ENCODE measurements at regions not wholly inside any gene's neighbourhood (a gene's known extent, or its start where the extent isn't known, plus 50 kb on each side); places are given as distances from the start of the nearest gene placed in this dataset.

GRCh38 chr4:83865417-83866150 lies 329.7 kb downstream of the GPAT3 start:
- in situ Hi-C loops (cut with MboI; ENCODE audit: low sequenced_read_pairs): no loop called here
- Histone ChIP-seq H3K36me3 (ENCODE audit: control insufficient read depth, insufficient read depth, low read length) (no peaks in the 10 kb centered on the region), H3K4ac (ENCODE audit: low read depth, low read length) (0 out of 2 replicates have a peak overlapping the region, but pooled peaks have one; percentile 25), H2BK20ac (ENCODE audit: low read depth, low read length) (no peak overlapping the region), H3K4me3 (ENCODE audit: insufficient read depth, low read depth, low read length) (no peak overlapping the region), H2AFZ (replicated peaks; ENCODE audit: low read length, poor library complexity) (peak overlapping the region; percentile 45), H4K20me1 (ENCODE audit: insufficient read depth, low read length) (no peaks in the 10 kb centered on the region), H3K14ac (replicated peaks; ENCODE audit: low read depth, low read length) (no peak overlapping the region), H2AK9ac (replicated peaks; ENCODE audit: low read depth, low read length, poor library complexity) (no peak overlapping the region), H3K79me1 (ENCODE audit: low read depth in 1 of 2, low read length in 2 of 2) (no peaks in the 10 kb centered on the region), H2AK5ac (ENCODE audit: low read depth, low read length) (no peak overlapping the region), H2BK120ac (ENCODE audit: low read depth, low read length) (no peak overlapping the region), H3K9ac (ENCODE audit: low read depth, low read length) (no peak overlapping the region), H3K4me2 (ENCODE audit: low read depth, low read length) (no peak overlapping the region), H2BK15ac (ENCODE audit: low read depth, low read length) (0 out of 3 replicates have a peak overlapping the region, but pooled peaks have one; percentile 44), H3K23ac (ENCODE audit: low read depth, low read length) (no peak overlapping the region), H4K91ac (ENCODE audit: insufficient read depth, low read depth, low read length) (no peak overlapping the region), H3K9me3 (ENCODE audit: control insufficient read depth, insufficient read depth, low read length) (no peaks in the 10 kb centered on the region), H3K4me1 (ENCODE audit: control insufficient read depth, insufficient read depth, low read length) (0 out of 2 replicates have a peak, but pooled peaks cover 2% of the 10 kb centered on the region), H3K56ac (ENCODE audit: extremely low read depth, insufficient read depth, low read length) (no peak overlapping the region), H3K27ac (ENCODE audit: insufficient read depth, low read length) (no peak overlapping the region), H3K27me3 (ENCODE audit: control insufficient read depth, insufficient read depth, low read length) (no peaks in the 10 kb centered on the region), H2BK5ac (ENCODE audit: low read depth, low read length, poor library complexity, severe bottlenecking) (no peak overlapping the region), H3K9me1 (ENCODE audit: insufficient read depth, low read length) (peaks cover 5% of the 10 kb centered on the region), H4K8ac (ENCODE audit: low read depth in 2 of 2, low read length in 2 of 2) (peak overlapping the region in 1 of 2 experiments; percentile 5; a peak in 1 of 4 replicates), H4K5ac (ENCODE audit: low read depth, low read length) (no peak overlapping the region), H3K18ac (ENCODE audit: low read depth, low read length) (no peak overlapping the region)
- no peak for TF ChIP-seq SMC3 (IDR thresholded peaks at IDR 0.05; ENCODE audit: low read depth, low read length)
- no peak for TF ChIP-seq BHLHE40 (IDR thresholded peaks at IDR 0.05; ENCODE audit: low read depth, low read length)
- WGBS, 2 experiments (ENCODE audit: extremely low coverage in 2 of 2, insufficient read length in 1 of 2): 66% methylated on average over 3 of the region's 6 CpGs; no CpG with 5 or more reads in 1 of the 2 experiments
- BruUV-seq (replicated peaks): no TSS peak
- CTCF ChIA-PET: no interaction called here
- ATAC-seq (ENCODE audit: low read depth) (no peak), DNase-seq (no peak)
- POLR2A ChIA-PET (ENCODE audit: unreplicated experiment): no interaction called here
- dilution Hi-C loops (cut with HindIII; ENCODE audit: low sequenced_read_pairs, unreplicated experiment): no loop called here
- intact Hi-C loops (cut with micrococcal nuclease): no loop called here

Measured in IMR-90 (cell line).